HepG2 (cell line): ENCODE measurements at regions not wholly inside any gene's neighbourhood (a gene's known extent, or its start where the extent isn't known, plus 50 kb on each side); places are given as distances from the start of the nearest gene placed in this dataset.

ENCODE experiments used
- ATAC-seq: fragments of 200-7000 bp; cut with Tn5 transposase; 3 replicates; pipeline ENCODE4 v1.9.1; 2020; ENCODE audit warnings: mild to moderate bottlenecking, moderate library complexity
- BruUV-seq: library from RNA; stranded (reverse); fragments of 400-500 nt; replicated peaks from 2 replicates; lab custom pipeline; 2021; lab: Mats Ljungman, UMichigan
- CTCF ChIA-PET: fragments of 300-600 bp; formaldehyde crosslinking; extraction: SDS; loops from one replicate; lab custom pipeline; 2021; ENCODE audit warnings: low total read pairs, inconsistent platforms, low intra/inter-chr PET ratio; lab: Yijun Ruan, JAX
- POLR2A ChIA-PET: fragments of 350-600 bp; sonication (Branson Sonifier 250); formaldehyde crosslinking; loops from one replicate; lab custom pipeline; 2020; ENCODE audit warnings: antibody characterized with exemption, inconsistent platforms; lab: Yijun Ruan, JAX
- DNase-seq: peaks from one replicate; pipeline ENCODE4 v3.0.0-alpha.2; 2015; ENCODE audit warnings: low spot score
- FAIRE-seq: peaks from 3 replicates; lab custom pipeline; 2011; peaks lifted over from hg19 to GRCh38; lab: Jason Lieb, UNC
- H2AFZ ChIP-seq: one replicate; pipeline ENCODE4 v1.6.1; 2011; ENCODE audit warnings: low read length, inconsistent platforms
- H3K27ac ChIP-seq: fragments of 300-600 bp; 3 replicates; pipeline ENCODE4 v1.8.0; 2011; ENCODE audit warnings: mixed run types, mild to moderate bottlenecking, mixed read lengths, low read length, inconsistent platforms; ENCODE audit not compliant: insufficient read depth; ENCODE audit errors: extremely low read length
- H3K27me3 ChIP-seq, 2 experiments: fragments of 200-600 bp in 1 of 2; 2 replicates in 1 of 2; 3 replicates in 1 of 2; pipeline versions ENCODE4 v1.6.0 to v1.8.0; 2011; ENCODE audit warnings: low read length in 2 of 2, mild to moderate bottlenecking in 2 of 2, moderate library complexity in 2 of 2, inconsistent platforms in 1 of 2; ENCODE audit not compliant: insufficient read depth in 2 of 2, control insufficient read depth in 1 of 2
- H3K36me3 ChIP-seq, 2 experiments: fragments of 200-600 bp in 1 of 2; replicated peaks in 1 of 2; 2 replicates in 1 of 2; 3 replicates in 1 of 2; pipeline versions ENCODE4 v1.5.1 to v1.8.0; 2011; ENCODE audit warnings: low read length in 2 of 2, inconsistent platforms in 1 of 2; ENCODE audit not compliant: insufficient read depth in 2 of 2, control insufficient read depth in 1 of 2
- H3K4me1 ChIP-seq: 2 replicates; pipeline ENCODE4 v1.5.1; 2012; ENCODE audit warnings: low read length, inconsistent platforms; ENCODE audit not compliant: insufficient read depth
- H3K4me2 ChIP-seq: 2 replicates; pipeline ENCODE4 v1.6.0; 2011; ENCODE audit warnings: low read depth, low read length, inconsistent platforms
- H3K4me3 ChIP-seq, 3 experiments: fragments of 200-600 bp in 1 of 3; sonication (generic), shearing (Covaris generic) in 1 of 3; replicated peaks in 1 of 3; 2 replicates each; pipeline ENCODE4 v1.5.1; 2011 to 2016; ENCODE audit warnings: low read length in 3 of 3, inconsistent platforms in 2 of 3, low read depth in 2 of 3, mild to moderate bottlenecking in 2 of 3, control low read depth in 1 of 3, mixed read lengths in 1 of 3; ENCODE audit not compliant: insufficient read depth in 1 of 3
- H3K79me2 ChIP-seq: one replicate; pipeline ENCODE4 v1.6.1; 2011; ENCODE audit warnings: low read length, inconsistent platforms; ENCODE audit not compliant: insufficient read depth
- H3K9ac ChIP-seq: 2 replicates; pipeline ENCODE4 v1.6.0; 2011; ENCODE audit warnings: mild to moderate bottlenecking, low read depth, low read length, inconsistent platforms; ENCODE audit not compliant: insufficient read depth
- H3K9me3 ChIP-seq: 2 replicates; pipeline ENCODE4 v1.5.1; 2012; ENCODE audit warnings: mild to moderate bottlenecking, low read length
- H4K20me1 ChIP-seq: 2 replicates; pipeline ENCODE4 v1.6.0; 2011; ENCODE audit warnings: inconsistent platforms, mild to moderate bottlenecking, low read length, moderate library complexity; ENCODE audit not compliant: insufficient read depth
- CHD4 ChIP-seq: fragments of 200-600 bp; sonication (generic); IDR thresholded peaks from 2 replicates; pipeline ENCODE4 v1.7.0; 2017; ENCODE audit warnings: mild to moderate bottlenecking, low read length, borderline replicate concordance
- E2F1 ChIP-seq: sonication (generic); formaldehyde crosslinking; IDR thresholded peaks from 2 replicates; pipeline ENCODE4 v1.5.0; 2020; ENCODE audit warnings: missing genetic modification reagents
- IKZF1 ChIP-seq: fragments of 450-650 bp; IDR thresholded peaks from 2 replicates; pipeline ENCODE4 v1.7.1; 2016
- IRF2 ChIP-seq: IDR thresholded peaks from 2 replicates; pipeline ENCODE4 v1.6.1; 2018; ENCODE audit warnings: missing genetic modification reagents, missing compliant biosample characterization
- ISX ChIP-seq: sonication (generic); formaldehyde crosslinking; conservative IDR thresholded peaks from 2 replicates; pipeline ENCODE4 v1.5.0; 2020; ENCODE audit warnings: missing genetic modification reagents
- MAFF ChIP-seq: IDR thresholded peaks from 2 replicates; pipeline ENCODE4 v1.6.1; 2011; ENCODE audit warnings: low read depth, low read length, improper control_type of control experiment
- MATR3 ChIP-seq: sonication (generic); formaldehyde crosslinking; IDR thresholded peaks from 2 replicates; pipeline ENCODE4 v1.4.0; 2020; ENCODE audit warnings: missing genetic modification reagents
- PLSCR1 ChIP-seq: sonication (generic); formaldehyde crosslinking; IDR thresholded peaks from 2 replicates; pipeline ENCODE4 v1.5.0; 2020; ENCODE audit warnings: missing genetic modification reagents, mild to moderate bottlenecking, borderline replicate concordance
- SALL1 ChIP-seq: sonication (generic); formaldehyde crosslinking; IDR thresholded peaks from 2 replicates; pipeline ENCODE4 v1.8.0; 2022; ENCODE audit warnings: mild to moderate bottlenecking, missing genetic modification reagents
- TAF15 ChIP-seq: fragments of 200-400 bp; formaldehyde crosslinking; IDR thresholded peaks from one replicate; pipeline ENCODE4 v1.6.1; 2018; ENCODE audit warnings: mild to moderate bottlenecking, low read depth, low read length; ENCODE audit not compliant: poor library complexity, severe bottlenecking
- ZNF354B ChIP-seq: sonication (generic); formaldehyde crosslinking; IDR thresholded peaks from 2 replicates; pipeline ENCODE4 v1.8.0; 2022; ENCODE audit warnings: mild to moderate bottlenecking, missing genetic modification reagents
- ZNF414 ChIP-seq: sonication (generic); formaldehyde crosslinking; IDR thresholded peaks from 2 replicates; pipeline ENCODE4 v1.5.0; 2020; ENCODE audit warnings: missing genetic modification reagents
- ZNF512 ChIP-seq: sonication (generic); formaldehyde crosslinking; IDR thresholded peaks from 2 replicates; pipeline ENCODE4 v1.4.0; 2020; ENCODE audit warnings: mild to moderate bottlenecking, missing genetic modification reagents
- ZNF549 ChIP-seq: sonication (generic); formaldehyde crosslinking; IDR thresholded peaks from 2 replicates; pipeline ENCODE4 v1.5.0; 2020; ENCODE audit warnings: missing genetic modification reagents
- WGBS: methylation state at CpG from one replicate; pipeline ENCODE4 v1.1.6; 2017; ENCODE audit warnings: low lambda C conversion rate; 5-methylcytosine and 5-hydroxymethylcytosine counted together
- in situ Hi-C: cut with HindIII; loops from 2 replicates; pipeline ENCODE4 v1.10.0; 2017; ENCODE audit warnings: low pct_unique_long_range_greater_than_20kb; ENCODE audit not compliant: extremely low pct_ligation_motif_present
- intact Hi-C: fragments of 100-400 bp; cut with micrococcal nuclease; formaldehyde crosslinking; loops from one replicate; pipeline ENCODE4 v1.10.0; 2022; ENCODE audit not compliant: unreplicated experiment

- Histone ChIP-seq H3K4me1 (no peaks in the 10 kb centered on the region), H2AFZ (no peak overlapping the region), H3K9me3 (peaks cover 17% of the 10 kb centered on the region; the same call in 1 of the 2 replicates), H3K9ac (no peak overlapping the region), H3K79me2 (no peaks in the 10 kb centered on the region), H3K4me3 (no peak overlapping the region), H3K27ac (no peak overlapping the region), H4K20me1 (no peaks in the 10 kb centered on the region), H3K36me3 (no peaks in the 10 kb centered on the region), H3K4me2 (no peak overlapping the region), H3K27me3 (no peaks in the 10 kb centered on the region)
- FAIRE-seq: no peak
- WGBS: 9% methylated on average over 6 of the region's 6 CpGs
- TF ChIP-seq CHD4 (no peak), ZNF549 (CRISPR knock-in tag) (no peak), ZNF512 (no peak), TAF15 (no peak), IKZF1 (no peak), MAFF (no peak), ZNF354B (CRISPR knock-in tag) (no peak), ISX (CRISPR knock-in tag) (no peak), ZNF414 (CRISPR knock-in tag) (no peak), MATR3 (CRISPR knock-in tag) (no peak), E2F1 (no peak), PLSCR1 (CRISPR knock-in tag) (no peak), SALL1 (CRISPR knock-in tag) (no peak), IRF2 (CRISPR knock-in tag) (no peak)
- ChIA-PET CTCF (no interaction called here), POLR2A (no interaction called here)
- intact Hi-C loops (no loop called here), in situ Hi-C loops (no loop called here)
- BruUV-seq: no TSS peak
- no peak for DNase-seq
- no peak for ATAC-seq
Observed at GRCh38 chr3:25171897-25172296, 256.2 kb upstream of the RARB start.
